DMS114 treated with DMSO at 0.1 percent for 48 hours (cell line): ENCODE measurements at regions not wholly inside any gene's neighbourhood (a gene's known extent, or its start where the extent isn't known, plus 50 kb on each side); places are given as distances from the start of the nearest gene placed in this dataset.
"Not testable (repeated sequence)": the region's sequence is repeated elsewhere in the genome, so short reads cannot be mapped to it uniquely, and the experiment has no call there.

Experiments used
- DNase-seq: peaks from one replicate; lab custom pipeline; 2025; ENCODE audit not compliant: unreplicated experiment; lab: John Stamatoyannopoulos, UW

GRCh38 chr16:5944971-5945370, 847.4 kb upstream of the EEF2KMT start:
- DNase-seq, result no peak

- DNase-seq, result no peak
These were observed 841.0 kb upstream of the EEF2KMT start for GRCh38 chr16:5938607-5939006.

- no peak for DNase-seq
These were observed 835.3 kb upstream of the EEF2KMT start for GRCh38 chr16:5932906-5933305.

GRCh38 chr16:5928476-5929065, 831.0 kb upstream of the EEF2KMT start:
- no peak for DNase-seq

GRCh38 chr16:5925850-5926249, 828.3 kb upstream of the EEF2KMT start:
- no peak for DNase-seq

GRCh38 chr16:5922686-5923085, 825.1 kb upstream of the EEF2KMT start:
- no peak for DNase-seq

GRCh38 chr16:5918567-5919130, 821.1 kb upstream of the EEF2KMT start:
- no peak for DNase-seq

- no peak for DNase-seq
These were observed 820.0 kb upstream of the EEF2KMT start for GRCh38 chr16:5917436-5918195.

GRCh38 chr16:5916711-5917191, 819.2 kb upstream of the EEF2KMT start:
- no peak for DNase-seq

- DNase-seq, result no peak
These were observed 813.6 kb upstream of the EEF2KMT start for GRCh38 chr16:5911241-5911640.

- not testable (repeated sequence) for DNase-seq
These were observed 812.0 kb upstream of the EEF2KMT start for GRCh38 chr16:5909556-5909955.

GRCh38 chr16:5907544-5907943, 809.9 kb upstream of the EEF2KMT start:
- DNase-seq, result no peak

GRCh38 chr16:5906351-5906750, 808.8 kb upstream of the EEF2KMT start:
- DNase-seq, result no peak

- DNase-seq, result no peak
These were observed 808.3 kb upstream of the EEF2KMT start for GRCh38 chr16:5905935-5906334.

GRCh38 chr16:5903832-5904231, 806.2 kb upstream of the EEF2KMT start:
- no peak for DNase-seq

GRCh38 chr16:5903153-5903552, 805.6 kb upstream of the EEF2KMT start:
- no peak for DNase-seq

- no peak for DNase-seq
These were observed 802.5 kb upstream of the EEF2KMT start for GRCh38 chr16:5900046-5900445.

GRCh38 chr16:5895976-5896375, 798.4 kb upstream of the EEF2KMT start:
- DNase-seq, result no peak

GRCh38 chr16:5895137-5895536, 797.5 kb upstream of the EEF2KMT start:
- DNase-seq, result no peak

GRCh38 chr16:5891296-5891695, 793.7 kb upstream of the EEF2KMT start:
- no peak for DNase-seq

GRCh38 chr16:5885521-5885920, 787.9 kb upstream of the EEF2KMT start:
- no peak for DNase-seq

GRCh38 chr16:5884996-5885395, 787.4 kb upstream of the EEF2KMT start:
- DNase-seq, result no peak
